Stimulated activated CD4-positive, alpha-beta T cell treated with anti-CD3 and anti-CD28 coated beads, TNF-alpha, amount 100 ng/mL, for 24 hours (primary cell): ENCODE measurements at regions not wholly inside any gene's neighbourhood (a gene's known extent, or its start where the extent isn't known, plus 50 kb on each side); places are given as distances from the start of the nearest gene placed in this dataset.
"Not testable (repeated sequence)": the region's sequence is repeated elsewhere in the genome, so short reads cannot be mapped to it uniquely, and the experiment has no call there.

Source experiments
- DNase-seq, 3 experiments: peaks; one replicate each; pipeline ENCODE4 v3.0.0-alpha.2; 2020; ENCODE audit warnings: low read depth in 3 of 3

DNA sequence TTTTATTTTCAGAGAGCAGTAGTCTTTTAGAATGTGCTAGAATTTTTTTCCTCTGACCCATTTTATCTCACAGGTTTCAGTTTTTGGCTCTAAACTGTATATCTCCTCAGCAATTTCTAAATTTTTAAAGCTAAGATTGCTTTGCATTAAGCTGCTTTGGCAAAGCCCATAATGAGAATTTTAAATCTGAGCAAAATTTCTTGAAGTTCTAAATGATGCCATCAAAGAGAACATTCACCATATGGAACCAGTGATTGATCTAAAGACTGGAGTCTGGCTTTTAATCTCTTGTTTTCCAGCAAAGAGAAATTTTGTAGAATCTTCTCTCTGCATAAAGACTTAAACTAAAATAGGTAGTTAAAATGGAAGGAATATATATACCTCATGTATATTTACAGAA lies 313.6 kb downstream of the TBC1D32 start:
- DNase-seq = no peak

GRCh38 chr6:121008553-121008952 lies 325.7 kb downstream of the TBC1D32 start:
- no peak for DNase-seq

- no peak for DNase-seq
Observed at GRCh38 chr6:121006024-121006423, 328.3 kb downstream of the TBC1D32 start.

DNA sequence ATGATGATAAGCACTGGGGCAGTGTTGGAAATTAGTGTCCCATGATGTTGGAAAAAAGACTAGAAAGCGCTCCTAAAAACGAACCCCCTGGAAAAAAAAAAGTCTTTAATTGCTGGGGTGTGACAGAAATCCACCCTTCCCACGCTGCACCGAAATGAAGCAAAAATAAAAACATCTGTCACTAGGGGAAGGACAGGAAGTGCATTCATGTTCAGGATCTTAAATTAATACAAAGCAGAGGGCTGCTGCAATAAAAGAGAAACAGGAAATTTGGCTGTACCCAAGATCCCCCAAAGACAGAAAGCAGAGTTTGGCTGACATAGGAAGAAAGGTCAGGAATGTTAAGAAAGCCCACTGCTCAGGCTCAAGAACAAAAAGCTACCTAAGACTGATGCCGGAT lies 333.9 kb downstream of the TBC1D32 start:
- DNase-seq = no peak

DNA sequence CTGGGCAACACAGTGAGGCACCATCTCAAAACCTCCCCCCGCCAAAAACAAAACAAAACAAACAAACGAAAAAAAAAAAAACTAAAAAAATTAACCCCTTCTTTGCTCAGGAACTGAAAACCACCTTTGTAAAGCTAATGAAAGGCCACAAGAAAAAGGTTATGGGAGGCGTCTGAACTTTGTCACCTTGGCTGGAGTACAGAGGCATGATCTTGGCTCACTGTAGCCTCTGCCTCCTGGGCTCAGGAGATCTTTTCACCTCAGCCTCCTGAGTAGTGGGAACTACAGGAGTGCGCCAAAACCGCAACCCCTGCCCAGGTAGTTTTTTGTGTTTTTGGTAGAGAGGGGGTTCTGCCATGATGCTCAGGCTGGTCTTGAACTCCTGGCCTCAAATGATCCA lies 337.9 kb downstream of the TBC1D32 start:
- no peak for DNase-seq

- no peak for DNase-seq
Observed at GRCh38 chr6:120994573-120994967, 339.7 kb downstream of the TBC1D32 start.

- no peak for DNase-seq
Observed at GRCh38 chr6:120993929-120994572, 340.2 kb downstream of the TBC1D32 start.

DNA sequence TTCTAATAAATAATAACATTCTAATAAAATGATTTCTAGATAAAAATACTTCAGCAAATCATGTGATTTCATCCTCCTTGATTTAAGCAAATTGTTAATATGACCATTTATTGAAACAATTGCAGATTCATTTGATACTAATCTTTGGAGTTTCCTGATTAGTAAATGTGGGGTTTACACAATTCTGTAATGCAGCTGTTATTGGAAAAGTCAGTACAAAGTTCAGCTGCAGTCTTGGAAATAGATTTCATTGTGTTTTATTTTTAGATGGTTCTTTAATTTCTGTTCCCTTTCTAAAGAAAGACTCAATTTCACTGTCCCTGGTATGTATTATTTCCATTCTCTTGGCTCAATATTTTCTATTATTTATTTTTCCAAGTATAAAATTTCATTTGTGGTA lies 342.0 kb downstream of the TBC1D32 start:
- DNase-seq = no peak

GRCh38 chr6:120990866-120991265 lies 343.4 kb downstream of the TBC1D32 start:
- DNase-seq = no peak

GRCh38 chr6:120981835-120982234 lies 352.4 kb downstream of the TBC1D32 start:
- DNase-seq = no peak

DNA sequence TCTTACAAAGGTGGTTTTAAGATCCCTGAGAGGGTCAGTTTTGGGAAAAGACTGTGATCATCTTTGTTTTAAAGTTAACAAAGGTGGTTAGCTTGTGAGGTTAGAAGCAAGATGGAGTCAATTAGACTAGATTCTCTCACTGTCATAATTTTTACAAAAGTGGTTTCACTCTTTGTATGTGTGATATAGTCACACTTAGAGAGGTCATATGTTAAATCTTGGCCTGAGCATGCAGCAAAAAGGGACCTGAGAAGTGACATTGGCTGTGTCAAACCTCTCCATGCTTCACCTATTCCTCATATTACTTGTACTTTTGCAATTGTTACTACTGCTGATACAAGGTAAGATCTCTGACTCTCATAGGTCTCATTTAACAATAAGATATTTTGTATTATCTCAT lies 368.0 kb downstream of the TBC1D32 start:
- no peak for DNase-seq

DNA sequence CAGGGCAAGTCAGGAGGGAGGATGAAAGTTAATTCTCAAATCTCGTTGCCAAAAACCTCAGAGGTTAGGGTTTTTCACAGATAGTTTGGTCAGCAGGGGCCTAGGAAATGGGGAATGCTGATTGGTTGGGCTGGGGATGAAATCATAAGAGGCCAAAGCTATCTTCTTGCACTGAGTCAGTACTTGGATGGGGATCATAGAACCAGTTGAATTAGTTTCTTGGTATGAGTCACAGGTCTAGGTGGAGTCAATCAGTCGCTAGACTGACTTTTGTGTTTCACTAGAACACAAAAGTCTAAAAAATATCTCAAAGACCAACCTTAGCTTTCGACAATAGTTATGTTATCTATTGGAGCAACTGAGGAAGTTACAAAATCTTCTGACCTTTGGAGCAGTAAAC lies 368.5 kb downstream of the TBC1D32 start:
- no peak for DNase-seq

- no peak for DNase-seq
Observed at GRCh38 chr6:120960761-120961160, 373.5 kb downstream of the TBC1D32 start.

DNA sequence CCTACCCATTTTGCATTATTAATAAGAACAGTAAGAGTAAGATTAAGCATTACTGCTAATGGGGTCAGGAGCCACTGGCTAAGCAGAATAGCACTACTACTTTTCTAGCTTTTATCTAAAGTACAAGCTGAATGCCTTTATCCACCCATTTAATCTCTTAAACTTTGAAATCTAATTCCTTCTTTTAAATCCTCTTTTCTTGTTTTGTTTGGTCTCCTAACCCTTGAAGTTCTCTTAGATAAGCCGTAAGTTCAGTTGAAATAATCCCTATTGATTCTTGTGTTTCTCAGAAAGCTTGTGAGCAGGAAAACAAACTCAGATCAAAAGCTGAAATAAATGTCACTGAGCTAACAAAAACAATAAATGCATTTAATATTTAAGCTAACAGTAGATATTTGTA lies 380.2 kb downstream of the TBC1D32 start:
- no peak for DNase-seq

- no peak for DNase-seq
Observed at GRCh38 chr6:120951258-120951657, 383.0 kb downstream of the TBC1D32 start.

DNA sequence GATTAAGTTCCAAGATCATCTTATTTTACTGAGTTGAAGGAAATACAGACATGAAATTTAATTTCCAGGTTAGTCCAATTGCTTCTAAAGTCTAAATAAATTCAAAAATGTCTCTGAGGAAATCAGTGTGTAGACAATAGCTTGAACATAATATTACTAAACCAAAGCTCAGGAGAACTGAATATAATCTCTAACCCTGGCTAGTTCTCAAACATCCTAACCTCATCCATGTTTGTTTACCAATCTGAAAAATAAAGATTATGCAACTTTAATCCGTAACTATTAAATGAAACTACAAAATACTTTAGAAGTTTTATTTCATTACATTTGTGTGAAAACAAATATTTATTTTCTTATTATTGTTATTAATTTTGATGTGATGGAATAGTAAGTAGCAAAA lies 387.2 kb downstream of the TBC1D32 start:
- no peak for DNase-seq

- no peak for DNase-seq
Observed at GRCh38 chr6:120945905-120946594, 388.2 kb downstream of the TBC1D32 start.

DNA sequence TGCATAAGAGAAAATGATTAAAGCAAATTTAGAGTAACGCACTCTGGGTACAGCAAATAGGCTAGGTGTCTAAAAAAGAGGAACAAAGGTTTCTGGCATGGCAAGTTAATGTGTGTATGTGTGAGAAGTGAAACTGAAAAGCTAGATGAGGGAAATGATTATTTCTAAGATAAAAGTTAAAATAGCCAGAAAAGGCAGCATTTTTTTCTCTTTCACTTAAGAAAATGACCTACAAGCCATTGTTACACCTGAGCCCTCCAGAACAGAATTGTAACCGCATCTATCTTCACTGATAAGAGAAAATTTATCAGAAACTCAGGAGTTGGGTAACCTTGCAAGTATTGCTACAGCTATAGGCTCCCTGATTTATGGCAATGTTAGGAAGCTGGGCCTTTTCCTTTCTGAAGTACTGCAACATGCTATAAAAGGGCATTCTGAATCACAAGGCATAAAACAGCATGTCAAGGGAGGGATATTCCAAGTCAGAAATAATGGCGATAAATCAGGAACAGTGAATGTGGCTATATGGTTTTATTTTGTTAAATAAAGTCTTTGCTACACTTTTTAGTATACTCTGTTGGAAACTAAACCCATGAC lies 395.3 kb downstream of the TBC1D32 start:
- no peak for DNase-seq

DNA sequence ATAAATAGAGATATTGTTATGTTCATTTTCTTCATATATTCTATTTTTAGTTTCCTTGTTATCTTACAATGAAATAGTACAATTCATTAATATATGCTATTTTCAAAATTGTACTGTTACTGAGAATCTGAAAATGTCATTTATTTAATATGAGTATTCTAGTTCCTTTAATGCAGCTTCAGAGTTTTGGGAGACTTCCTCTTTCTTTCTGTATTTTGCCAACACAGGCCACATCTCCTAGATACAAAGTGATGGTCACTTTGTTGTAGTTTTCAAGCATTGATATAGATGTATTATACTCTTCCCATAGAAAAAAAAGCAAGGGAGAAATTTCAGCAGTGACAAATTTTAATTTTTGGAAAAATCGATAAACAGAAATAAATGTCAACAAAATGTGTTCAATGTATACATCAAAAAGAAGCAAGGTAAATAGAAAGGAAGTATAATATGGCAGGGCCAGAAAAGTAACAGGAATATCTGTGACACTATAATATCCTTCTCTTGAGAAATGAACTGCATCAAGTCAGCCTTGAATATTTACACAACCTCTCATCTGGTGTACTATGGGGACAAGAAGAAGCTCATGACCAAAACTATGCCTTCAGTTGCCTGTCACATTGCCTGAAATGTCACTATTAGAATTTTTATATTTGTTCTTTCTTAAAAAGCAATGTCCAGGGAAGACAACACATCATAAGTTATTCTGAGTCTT lies 396.0 kb downstream of the TBC1D32 start:
- DNase-seq = no peak

DNA sequence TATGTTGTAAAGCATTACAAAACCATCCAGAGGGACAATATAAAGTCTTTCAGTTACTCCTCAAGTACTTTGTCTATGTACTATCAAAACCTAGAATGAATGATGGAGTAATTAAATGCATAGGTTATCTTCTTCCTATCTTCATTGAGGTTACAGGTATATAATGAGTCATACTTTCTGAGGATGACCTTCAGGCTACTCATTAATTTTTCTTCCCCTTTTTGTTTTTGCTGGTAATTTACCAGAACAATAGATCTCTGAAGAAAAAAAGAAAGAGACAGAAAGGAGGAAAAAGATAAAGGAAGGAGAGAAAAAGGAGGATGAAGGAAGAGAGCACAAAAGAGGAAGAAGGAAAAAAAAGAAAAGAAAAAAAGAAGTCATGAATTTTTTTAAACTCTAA lies 398.4 kb downstream of the TBC1D32 start:
- no peak for DNase-seq

DNA sequence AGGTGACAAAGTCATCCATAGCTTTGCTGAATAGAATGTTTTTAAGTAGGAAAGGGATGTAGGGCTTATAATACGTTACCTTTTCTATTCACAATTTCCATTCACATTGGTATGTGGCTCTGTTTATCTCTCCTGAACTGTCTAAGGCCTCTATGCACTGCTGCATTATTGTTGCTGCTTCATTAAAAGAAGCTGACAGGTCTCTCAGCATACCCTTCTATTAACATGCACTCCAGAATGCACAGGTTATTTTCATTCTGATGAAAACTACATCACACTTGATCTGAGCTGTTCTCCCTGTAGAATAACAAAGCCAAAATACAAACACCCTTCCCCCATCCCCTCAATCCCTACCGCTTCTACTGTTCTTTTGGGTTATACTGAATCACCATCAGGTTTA lies 399.3 kb downstream of the TBC1D32 start:
- no peak for DNase-seq

GRCh38 chr6:120931520-120932180 lies 402.6 kb downstream of the TBC1D32 start:
- DNase-seq = not testable (repeated sequence)
